ENCODE measurements at regions not wholly inside any gene's neighbourhood (a gene's known extent, or its start where the extent isn't known, plus 50 kb on each side); places are given as distances from the start of the nearest gene placed in this dataset.

DNA sequence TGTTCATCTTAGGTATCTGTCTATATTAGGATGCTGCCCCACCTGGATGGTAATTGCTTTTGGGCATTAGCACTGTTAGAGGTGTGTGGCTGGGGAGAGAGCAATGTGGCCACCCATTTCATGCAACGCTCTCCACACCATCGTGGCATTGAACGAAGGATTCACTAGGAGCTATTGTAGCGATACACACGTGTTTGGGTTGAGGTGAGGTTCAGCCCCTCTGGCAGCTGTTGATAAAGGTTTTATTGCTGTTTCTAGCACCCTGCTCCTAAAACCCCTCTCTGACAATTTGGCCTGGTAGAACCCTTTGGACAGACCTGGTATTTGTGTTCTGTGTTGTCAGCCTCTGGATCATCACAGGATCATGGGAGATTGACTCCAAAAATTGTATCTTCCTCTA, 280.9 kb downstream of the PRL start:
- TF ChIP-seq, protein P1, sequence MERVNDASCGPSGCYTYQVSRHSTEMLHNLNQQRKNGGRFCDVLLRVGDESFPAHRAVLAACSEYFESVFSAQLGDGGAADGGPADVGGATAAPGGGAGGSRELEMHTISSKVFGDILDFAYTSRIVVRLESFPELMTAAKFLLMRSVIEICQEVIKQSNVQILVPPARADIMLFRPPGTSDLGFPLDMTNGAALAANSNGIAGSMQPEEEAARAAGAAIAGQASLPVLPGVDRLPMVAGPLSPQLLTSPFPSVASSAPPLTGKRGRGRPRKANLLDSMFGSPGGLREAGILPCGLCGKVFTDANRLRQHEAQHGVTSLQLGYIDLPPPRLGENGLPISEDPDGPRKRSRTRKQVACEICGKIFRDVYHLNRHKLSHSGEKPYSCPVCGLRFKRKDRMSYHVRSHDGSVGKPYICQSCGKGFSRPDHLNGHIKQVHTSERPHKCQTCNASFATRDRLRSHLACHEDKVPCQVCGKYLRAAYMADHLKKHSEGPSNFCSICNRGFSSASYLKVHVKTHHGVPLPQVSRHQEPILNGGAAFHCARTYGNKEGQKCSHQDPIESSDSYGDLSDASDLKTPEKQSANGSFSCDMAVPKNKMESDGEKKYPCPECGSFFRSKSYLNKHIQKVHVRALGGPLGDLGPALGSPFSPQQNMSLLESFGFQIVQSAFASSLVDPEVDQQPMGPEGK (CRISPR knock-in tag; IDR thresholded peaks at IDR 0.05; ENCODE audit: borderline replicate concordance), result no peak
- TF ChIP-seq, protein P2, sequence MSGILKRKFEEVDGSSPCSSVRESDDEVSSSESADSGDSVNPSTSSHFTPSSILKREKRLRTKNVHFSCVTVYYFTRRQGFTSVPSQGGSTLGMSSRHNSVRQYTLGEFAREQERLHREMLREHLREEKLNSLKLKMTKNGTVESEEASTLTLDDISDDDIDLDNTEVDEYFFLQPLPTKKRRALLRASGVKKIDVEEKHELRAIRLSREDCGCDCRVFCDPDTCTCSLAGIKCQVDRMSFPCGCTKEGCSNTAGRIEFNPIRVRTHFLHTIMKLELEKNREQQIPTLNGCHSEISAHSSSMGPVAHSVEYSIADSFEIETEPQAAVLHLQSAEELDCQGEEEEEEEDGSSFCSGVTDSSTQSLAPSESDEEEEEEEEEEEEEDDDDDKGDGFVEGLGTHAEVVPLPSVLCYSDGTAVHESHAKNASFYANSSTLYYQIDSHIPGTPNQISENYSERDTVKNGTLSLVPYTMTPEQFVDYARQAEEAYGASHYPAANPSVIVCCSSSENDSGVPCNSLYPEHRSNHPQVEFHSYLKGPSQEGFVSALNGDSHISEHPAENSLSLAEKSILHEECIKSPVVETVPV (CRISPR knock-in tag; IDR thresholded peaks at IDR 0.05), result no peak
- TF ChIP-seq ZC3H10 (CRISPR knock-in tag; IDR thresholded peaks at IDR 0.05) (no peak), ZNF70 (CRISPR knock-in tag; IDR thresholded peaks at IDR 0.05) (no peak), ZNF8 (CRISPR knock-in tag; IDR thresholded peaks at IDR 0.05) (no peak), TCF4 (CRISPR knock-in tag; IDR thresholded peaks at IDR 0.05; ENCODE audit: borderline replicate concordance) (no peak), ZNF565 (CRISPR knock-in tag; conservative IDR thresholded peaks at IDR 0.05; ENCODE audit: low read depth) (no peak), PPARA (CRISPR knock-in tag; IDR thresholded peaks at IDR 0.05; ENCODE audit: borderline replicate concordance) (no peak), CSDC2 (CRISPR knock-in tag; IDR thresholded peaks at IDR 0.05) (no peak), RARB (CRISPR knock-in tag; IDR thresholded peaks at IDR 0.05) (no peak)
- TF ChIP-seq, protein P3, sequence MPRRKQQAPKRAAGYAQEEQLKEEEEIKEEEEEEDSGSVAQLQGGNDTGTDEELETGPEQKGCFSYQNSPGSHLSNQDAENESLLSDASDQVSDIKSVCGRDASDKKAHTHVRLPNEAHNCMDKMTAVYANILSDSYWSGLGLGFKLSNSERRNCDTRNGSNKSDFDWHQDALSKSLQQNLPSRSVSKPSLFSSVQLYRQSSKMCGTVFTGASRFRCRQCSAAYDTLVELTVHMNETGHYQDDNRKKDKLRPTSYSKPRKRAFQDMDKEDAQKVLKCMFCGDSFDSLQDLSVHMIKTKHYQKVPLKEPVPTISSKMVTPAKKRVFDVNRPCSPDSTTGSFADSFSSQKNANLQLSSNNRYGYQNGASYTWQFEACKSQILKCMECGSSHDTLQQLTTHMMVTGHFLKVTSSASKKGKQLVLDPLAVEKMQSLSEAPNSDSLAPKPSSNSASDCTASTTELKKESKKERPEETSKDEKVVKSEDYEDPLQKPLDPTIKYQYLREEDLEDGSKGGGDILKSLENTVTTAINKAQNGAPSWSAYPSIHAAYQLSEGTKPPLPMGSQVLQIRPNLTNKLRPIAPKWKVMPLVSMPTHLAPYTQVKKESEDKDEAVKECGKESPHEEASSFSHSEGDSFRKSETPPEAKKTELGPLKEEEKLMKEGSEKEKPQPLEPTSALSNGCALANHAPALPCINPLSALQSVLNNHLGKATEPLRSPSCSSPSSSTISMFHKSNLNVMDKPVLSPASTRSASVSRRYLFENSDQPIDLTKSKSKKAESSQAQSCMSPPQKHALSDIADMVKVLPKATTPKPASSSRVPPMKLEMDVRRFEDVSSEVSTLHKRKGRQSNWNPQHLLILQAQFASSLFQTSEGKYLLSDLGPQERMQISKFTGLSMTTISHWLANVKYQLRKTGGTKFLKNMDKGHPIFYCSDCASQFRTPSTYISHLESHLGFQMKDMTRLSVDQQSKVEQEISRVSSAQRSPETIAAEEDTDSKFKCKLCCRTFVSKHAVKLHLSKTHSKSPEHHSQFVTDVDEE (CRISPR knock-in tag; IDR thresholded peaks at IDR 0.05), result no peak
- TF ChIP-seq, protein P4, sequence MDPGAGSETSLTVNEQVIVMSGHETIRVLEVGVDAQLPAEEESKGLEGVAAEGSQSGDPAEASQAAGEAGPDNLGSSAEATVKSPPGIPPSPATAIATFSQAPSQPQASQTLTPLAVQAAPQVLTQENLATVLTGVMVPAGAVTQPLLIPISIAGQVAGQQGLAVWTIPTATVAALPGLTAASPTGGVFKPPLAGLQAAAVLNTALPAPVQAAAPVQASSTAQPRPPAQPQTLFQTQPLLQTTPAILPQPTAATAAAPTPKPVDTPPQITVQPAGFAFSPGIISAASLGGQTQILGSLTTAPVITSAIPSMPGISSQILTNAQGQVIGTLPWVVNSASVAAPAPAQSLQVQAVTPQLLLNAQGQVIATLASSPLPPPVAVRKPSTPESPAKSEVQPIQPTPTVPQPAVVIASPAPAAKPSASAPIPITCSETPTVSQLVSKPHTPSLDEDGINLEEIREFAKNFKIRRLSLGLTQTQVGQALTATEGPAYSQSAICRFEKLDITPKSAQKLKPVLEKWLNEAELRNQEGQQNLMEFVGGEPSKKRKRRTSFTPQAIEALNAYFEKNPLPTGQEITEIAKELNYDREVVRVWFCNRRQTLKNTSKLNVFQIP (CRISPR knock-in tag; IDR thresholded peaks at IDR 0.05; ENCODE audit: borderline replicate concordance, low read depth), result no peak
- TF ChIP-seq, protein P5, sequence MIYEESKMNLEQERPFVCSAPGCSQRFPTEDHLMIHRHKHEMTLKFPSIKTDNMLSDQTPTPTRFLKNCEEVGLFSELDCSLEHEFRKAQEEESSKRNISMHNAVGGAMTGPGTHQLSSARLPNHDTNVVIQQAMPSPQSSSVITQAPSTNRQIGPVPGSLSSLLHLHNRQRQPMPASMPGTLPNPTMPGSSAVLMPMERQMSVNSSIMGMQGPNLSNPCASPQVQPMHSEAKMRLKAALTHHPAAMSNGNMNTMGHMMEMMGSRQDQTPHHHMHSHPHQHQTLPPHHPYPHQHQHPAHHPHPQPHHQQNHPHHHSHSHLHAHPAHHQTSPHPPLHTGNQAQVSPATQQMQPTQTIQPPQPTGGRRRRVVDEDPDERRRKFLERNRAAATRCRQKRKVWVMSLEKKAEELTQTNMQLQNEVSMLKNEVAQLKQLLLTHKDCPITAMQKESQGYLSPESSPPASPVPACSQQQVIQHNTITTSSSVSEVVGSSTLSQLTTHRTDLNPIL (CRISPR knock-in tag; IDR thresholded peaks at IDR 0.05; ENCODE audit: low read depth), result no peak
